DMS79 (cell line): ENCODE measurements at regions not wholly inside any gene's neighbourhood (a gene's known extent, or its start where the extent isn't known, plus 50 kb on each side); places are given as distances from the start of the nearest gene placed in this dataset.
A peak's percentile ranks its signal among the peaks of the same experiment; 100 is the strongest.

ENCODE experiments used
- DNase-seq: peaks from one replicate; lab custom pipeline; 2025; lab: John Stamatoyannopoulos, UW

GRCh38 chr15:29208836-29209235 lies 60.8 kb downstream of the NSMCE3 start:
- DNase-seq: no peak

- peak; percentile 55 for DNase-seq
Measured at GRCh38 chr15:29208352-29208751, 61.3 kb downstream of the NSMCE3 start.

GRCh38 chr15:29207758-29208108 lies 61.9 kb downstream of the NSMCE3 start:
- DNase-seq: no peak

GRCh38 chr15:29207027-29207757 lies 62.4 kb downstream of the NSMCE3 start:
- DNase-seq: no peak

GRCh38 chr15:29205186-29205585 lies 64.4 kb downstream of the NSMCE3 start:
- DNase-seq: no peak

DNA sequence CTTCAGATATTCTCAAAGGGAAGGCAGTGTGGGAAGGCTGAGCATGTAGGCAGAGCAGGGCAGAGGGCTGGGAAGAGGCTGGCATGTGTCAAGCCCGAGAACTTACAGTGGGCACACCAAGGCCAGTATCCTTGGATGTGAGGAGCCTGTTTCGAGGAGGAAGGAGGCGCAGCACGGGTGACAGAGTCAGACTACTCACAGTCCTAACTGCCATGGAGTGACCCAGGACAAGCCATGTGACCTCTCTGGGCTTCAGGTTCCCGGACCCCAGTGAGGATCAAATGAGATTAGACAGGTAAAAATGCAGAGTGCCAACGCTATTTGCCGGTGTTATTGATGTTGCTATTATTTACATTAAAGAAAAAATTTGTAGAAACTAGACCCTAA lies 65.3 kb downstream of the NSMCE3 start:
- DNase-seq: no peak

DNA sequence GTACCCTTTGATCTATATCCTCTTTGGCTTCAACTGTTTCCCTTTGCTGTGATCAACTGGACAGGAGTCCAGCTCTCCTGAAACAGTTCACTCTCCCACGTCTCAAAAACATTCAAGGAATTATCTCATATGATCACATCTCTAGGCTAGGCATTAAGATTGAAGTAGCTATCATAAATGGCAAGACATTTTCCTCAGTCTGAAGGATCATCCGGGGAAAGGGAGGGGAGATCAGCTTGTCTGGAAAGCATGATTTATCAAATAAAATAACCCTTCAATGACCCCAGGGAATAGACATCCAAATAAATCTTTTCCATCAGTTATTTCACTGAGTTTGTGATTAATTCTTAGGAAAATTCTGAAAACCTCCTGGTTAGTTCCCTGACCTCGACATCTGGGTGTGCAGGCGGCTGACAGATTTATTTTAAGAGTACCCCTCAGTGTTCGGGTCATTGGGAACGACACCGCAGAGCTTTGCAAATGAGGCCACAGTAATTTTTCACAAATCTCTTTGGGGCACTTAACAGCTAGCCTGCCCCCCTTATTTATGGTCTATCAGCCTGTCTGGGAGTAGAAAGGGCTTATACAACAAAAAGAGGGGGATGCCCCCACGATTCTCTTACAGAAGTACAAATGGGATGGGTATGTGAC lies 65.8 kb downstream of the NSMCE3 start:
- no peak for DNase-seq

GRCh38 chr15:29196722-29197121 lies 72.9 kb downstream of the NSMCE3 start:
- DNase-seq: no peak

- DNase-seq: no peak
Measured at GRCh38 chr15:29196290-29196689, 73.3 kb downstream of the NSMCE3 start.

DNA sequence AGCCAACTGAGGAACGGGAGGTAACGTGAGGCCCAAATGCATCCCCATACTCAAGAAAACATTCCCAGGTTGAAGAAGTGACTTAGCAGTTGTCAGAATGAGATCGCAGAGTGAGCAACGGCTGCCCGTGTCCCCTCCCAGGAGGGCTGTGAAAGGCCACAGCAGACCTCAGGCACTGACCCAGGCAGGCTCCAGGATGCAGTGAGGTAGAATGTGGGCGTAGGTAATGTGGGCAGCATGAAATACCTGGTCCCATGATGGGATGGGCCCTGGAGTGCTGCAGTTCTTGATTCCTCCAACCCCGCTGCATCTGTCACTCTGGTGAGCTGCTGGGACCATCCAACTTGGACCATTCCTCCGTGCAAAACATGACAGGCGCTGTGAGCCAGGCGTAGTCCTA lies 74.8 kb downstream of the NSMCE3 start:
- no peak for DNase-seq

- no peak for DNase-seq
Measured at GRCh38 chr15:29183071-29183831, 86.4 kb downstream of the NSMCE3 start.

DNA sequence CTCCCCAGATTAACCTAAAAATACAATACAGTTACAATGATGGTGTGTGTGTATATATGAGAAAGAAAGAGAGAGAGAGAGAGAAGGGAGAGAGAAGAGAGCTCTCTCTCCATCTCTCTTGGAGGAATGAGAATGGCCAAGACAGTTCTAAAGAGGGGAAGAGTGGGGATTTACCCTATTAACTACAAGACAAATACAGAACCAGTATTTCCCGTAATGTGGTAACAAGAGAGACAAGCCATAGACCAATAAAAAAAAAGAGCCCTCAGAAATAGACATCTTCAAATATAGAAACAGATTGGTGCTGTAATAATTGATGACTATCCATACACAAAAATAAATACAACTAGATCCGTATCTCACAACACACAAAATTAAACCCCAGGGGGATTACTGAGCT lies 87.0 kb downstream of the NSMCE3 start:
- no peak for DNase-seq

GRCh38 chr15:29172742-29173725 lies 96.6 kb downstream of the NSMCE3 start:
- no peak for DNase-seq

- no peak for DNase-seq
Measured at GRCh38 chr15:29170521-29170920, 99.1 kb downstream of the NSMCE3 start.
